GM12878 (cell line): ENCODE measurements at regions not wholly inside any gene's neighbourhood (a gene's known extent, or its start where the extent isn't known, plus 50 kb on each side); places are given as distances from the start of the nearest gene placed in this dataset.

Experiments
- ATAC-seq: fragments of 200-7000 bp; cut with Tn5 transposase; 3 replicates; pipeline ENCODE4 v1.9.1; 2020; ENCODE audit warnings: mild to moderate bottlenecking, moderate library complexity
- BruUV-seq: library from RNA; stranded (reverse); fragments of 400-500 nt; replicated peaks from 2 replicates; lab custom pipeline; 2021; lab: Mats Ljungman, UMichigan
- CTCF ChIA-PET: fragments of 300-600 bp; sonication (Branson Sonifier 250); formaldehyde crosslinking; extraction: SDS; loops from one replicate; lab custom pipeline; 2021; ENCODE audit warnings: inconsistent platforms; lab: Yijun Ruan, JAX
- POLR2A ChIA-PET: fragments of 350-600 bp; formaldehyde crosslinking; extraction: SDS; loops from one replicate; lab custom pipeline; 2021; ENCODE audit warnings: inconsistent platforms; lab: Charles Lee
- RAD21 ChIA-PET: fragments of 300-600 bp; sonication (Branson Sonifier 250); formaldehyde crosslinking; loops from one replicate; lab custom pipeline; 2023; ENCODE audit warnings: antibody characterized with exemption; ENCODE audit not compliant: unreplicated experiment; lab: Charles Lee
- SMC1A ChIA-PET: fragments of 300-600 bp; sonication (Branson Sonifier 250); formaldehyde crosslinking; loops from one replicate; lab custom pipeline; 2023; ENCODE audit not compliant: unreplicated experiment, uncharacterized antibody; lab: Charles Lee
- DNase-seq: peaks from one replicate; pipeline ENCODE4 v3.0.0-alpha.2; 2011; ENCODE audit warnings: low read depth, low spot score
- FAIRE-seq: peaks from 3 replicates; lab custom pipeline; 2011; peaks lifted over from hg19 to GRCh38; lab: Jason Lieb, UNC
- H2AFZ ChIP-seq: 2 replicates; pipeline ENCODE4 v1.6.0; 2011; ENCODE audit warnings: low read depth, low read length, control low read depth; ENCODE audit not compliant: control insufficient read depth
- H3K27ac ChIP-seq: 2 replicates; pipeline ENCODE4 v1.5.1; 2011; ENCODE audit warnings: control low read depth; ENCODE audit not compliant: control insufficient read depth, insufficient read depth
- H3K27me3 ChIP-seq, 2 experiments: replicated peaks in 1 of 2; 2 replicates each; pipeline versions ENCODE4 v1.6.0 to v1.6.1; 2011; ENCODE audit warnings: low read length in 1 of 2; ENCODE audit not compliant: control insufficient read depth in 2 of 2, insufficient read depth in 2 of 2
- H3K36me3 ChIP-seq, 2 experiments: 2 replicates each; pipeline ENCODE4 v1.5.1; 2011; ENCODE audit warnings: low read length in 1 of 2; ENCODE audit not compliant: control insufficient read depth in 2 of 2, insufficient read depth in 2 of 2
- H3K4me1 ChIP-seq: 2 replicates; pipeline ENCODE4 v1.6.1; 2011; ENCODE audit warnings: mild to moderate bottlenecking, low read length, moderate library complexity, mixed read lengths; ENCODE audit not compliant: control insufficient read depth, insufficient read depth
- H3K4me2 ChIP-seq: 2 replicates; pipeline ENCODE4 v1.6.0; 2011; ENCODE audit warnings: control low read depth; ENCODE audit not compliant: control insufficient read depth, insufficient read depth
- H3K4me3 ChIP-seq: fragments of 200-600 bp; sonication (generic); 2 replicates; pipeline ENCODE4 v1.5.1; 2016
- H3K79me2 ChIP-seq: 2 replicates; pipeline ENCODE4 v1.6.0; 2011; ENCODE audit warnings: low read length; ENCODE audit not compliant: control insufficient read depth, insufficient read depth
- H3K9ac ChIP-seq: 2 replicates; pipeline ENCODE4 v1.8.0; 2011; ENCODE audit warnings: low read length, control low read depth, mixed read lengths; ENCODE audit not compliant: control insufficient read depth, insufficient read depth
- H3K9me3 ChIP-seq: replicated peaks from 3 replicates; pipeline ENCODE4 v1.5.1; 2011; ENCODE audit warnings: mild to moderate bottlenecking, low read length; ENCODE audit not compliant: control insufficient read depth, insufficient read depth
- H4K20me1 ChIP-seq: 2 replicates; pipeline ENCODE4 v1.6.0; 2011; ENCODE audit not compliant: control insufficient read depth, insufficient read depth
- ASH2L ChIP-seq: fragments of 300-600, 200-600 bp; sonication (generic); IDR thresholded peaks from 2 replicates; pipeline ENCODE4 v1.6.1; 2017; ENCODE audit warnings: low read depth, mild to moderate bottlenecking, borderline replicate concordance
- ATF7 ChIP-seq: fragments of 450-650 bp; IDR thresholded peaks from 2 replicates; pipeline ENCODE4 v1.6.1; 2016; ENCODE audit warnings: low read depth, mild to moderate bottlenecking
- BACH1 ChIP-seq: fragments of 450-650 bp; IDR thresholded peaks from 2 replicates; pipeline ENCODE4 v1.6.1; 2017; ENCODE audit warnings: mild to moderate bottlenecking, borderline replicate concordance
- BCL11A ChIP-seq: IDR thresholded peaks from 2 replicates; pipeline ENCODE4 v1.6.1; 2011; ENCODE audit warnings: low read depth, low read length
- CBX3 ChIP-seq: fragments of 200-600 bp; sonication (generic); IDR thresholded peaks from 2 replicates; pipeline ENCODE4 v1.6.1; 2016; ENCODE audit warnings: low read depth, borderline replicate concordance
- CHD2 ChIP-seq: IDR thresholded peaks from 2 replicates; pipeline ENCODE4 v1.6.1; 2011; ENCODE audit warnings: low read depth, low read length, improper control_type of control experiment, borderline replicate concordance
- CREB1 ChIP-seq: IDR thresholded peaks from 2 replicates; pipeline ENCODE4 v1.6.1; 2012; ENCODE audit warnings: low read depth, mild to moderate bottlenecking, inconsistent platforms
- CREM ChIP-seq: IDR thresholded peaks from 2 replicates; pipeline ENCODE4 v1.6.1; 2014; ENCODE audit warnings: antibody characterized with exemption, low read depth
- HDAC2 ChIP-seq: fragments of 200-600 bp; sonication (generic); IDR thresholded peaks from 2 replicates; pipeline ENCODE4 v1.6.1; 2017
- IKZF1 ChIP-seq: fragments of 450-650 bp; conservative IDR thresholded peaks from 2 replicates; pipeline ENCODE4 v1.6.1; 2017; ENCODE audit warnings: antibody characterized with exemption, mild to moderate bottlenecking
- JUNB ChIP-seq: IDR thresholded peaks from 2 replicates; pipeline ENCODE4 v1.6.1; 2016; ENCODE audit warnings: antibody characterized with exemption, mild to moderate bottlenecking
- NFYA ChIP-seq: IDR thresholded peaks from 2 replicates; pipeline ENCODE4 v1.6.1; 2011; ENCODE audit warnings: low read depth, mild to moderate bottlenecking, low read length, improper control_type of control experiment, borderline replicate concordance
- NR2C1 ChIP-seq: fragments of 450-650 bp; IDR thresholded peaks from 2 replicates; pipeline ENCODE4 v1.6.1; 2017; ENCODE audit warnings: antibody characterized with exemption, mild to moderate bottlenecking, moderate library complexity
- NRF1 ChIP-seq: conservative IDR thresholded peaks from 2 replicates; pipeline ENCODE4 v1.6.1; 2011; ENCODE audit warnings: mild to moderate bottlenecking, low read depth, low read length, improper control_type of control experiment
- SMAD5 ChIP-seq: IDR thresholded peaks from 2 replicates; pipeline ENCODE4 v1.6.1; 2016; ENCODE audit warnings: antibody characterized with exemption, low read depth
- TBL1XR1 ChIP-seq: IDR thresholded peaks from 2 replicates; pipeline ENCODE4 v1.6.1; 2012; ENCODE audit warnings: low read depth, low read length, improper control_type of control experiment
- ZNF24 ChIP-seq: fragments of 450-650 bp; IDR thresholded peaks from 2 replicates; pipeline ENCODE4 v1.6.1; 2017; ENCODE audit warnings: antibody characterized with exemption, mild to moderate bottlenecking
- ZNF274 ChIP-seq: IDR thresholded peaks from one replicate; pipeline ENCODE4 v1.8.0; 2011; ENCODE audit not compliant: insufficient read length, insufficient read depth
- ZNF384 ChIP-seq: IDR thresholded peaks from 2 replicates; pipeline ENCODE4 v1.6.1; 2012; ENCODE audit warnings: low read depth, mild to moderate bottlenecking, low read length, improper control_type of control experiment, borderline replicate concordance
- in situ Hi-C: fragments of 300-500 bp; cut with MboI; formaldehyde crosslinking; loops from 9 replicates; pipeline ENCODE4 v1.14.3; 2018; ENCODE audit warnings: mixed read lengths
- intact Hi-C: fragments of 100-400 bp; cut with micrococcal nuclease; formaldehyde crosslinking; loops from one replicate; pipeline ENCODE4 v1.14.2; 2022; ENCODE audit not compliant: unreplicated experiment
- TF ChIP-seq, protein P1 (sequence below): fragments of 450-650 bp; IDR thresholded peaks from 2 replicates; pipeline ENCODE4 v1.6.1; 2016; ENCODE audit warnings: mild to moderate bottlenecking, moderate library complexity, borderline replicate concordance
- TF ChIP-seq, protein P2 (sequence below): IDR thresholded peaks from 2 replicates; pipeline ENCODE4 v1.6.1; 2011; ENCODE audit warnings: low read depth, low read length, improper control_type of control experiment, borderline replicate concordance

DNA sequence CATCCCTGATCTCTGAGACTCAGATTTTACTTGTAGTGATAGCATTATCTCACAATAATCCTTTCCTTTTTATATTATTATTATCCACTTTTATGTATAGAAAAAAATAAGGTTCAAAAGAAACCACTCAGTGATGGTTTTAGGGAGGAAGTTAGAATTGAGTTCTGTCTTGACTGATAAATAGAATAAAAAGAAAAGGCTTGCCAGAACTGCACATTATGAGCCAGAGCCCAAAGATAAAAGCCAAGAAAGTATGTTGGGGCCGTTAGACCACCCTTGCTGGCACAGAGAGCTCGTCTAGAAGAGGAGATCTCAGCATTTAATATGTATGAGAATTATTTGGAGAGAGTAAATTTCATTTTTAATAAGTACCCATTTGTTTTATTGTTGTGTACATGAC is 103.2 kb downstream of the TSPAN8 start (continued):
- TF ChIP-seq, protein P1, sequence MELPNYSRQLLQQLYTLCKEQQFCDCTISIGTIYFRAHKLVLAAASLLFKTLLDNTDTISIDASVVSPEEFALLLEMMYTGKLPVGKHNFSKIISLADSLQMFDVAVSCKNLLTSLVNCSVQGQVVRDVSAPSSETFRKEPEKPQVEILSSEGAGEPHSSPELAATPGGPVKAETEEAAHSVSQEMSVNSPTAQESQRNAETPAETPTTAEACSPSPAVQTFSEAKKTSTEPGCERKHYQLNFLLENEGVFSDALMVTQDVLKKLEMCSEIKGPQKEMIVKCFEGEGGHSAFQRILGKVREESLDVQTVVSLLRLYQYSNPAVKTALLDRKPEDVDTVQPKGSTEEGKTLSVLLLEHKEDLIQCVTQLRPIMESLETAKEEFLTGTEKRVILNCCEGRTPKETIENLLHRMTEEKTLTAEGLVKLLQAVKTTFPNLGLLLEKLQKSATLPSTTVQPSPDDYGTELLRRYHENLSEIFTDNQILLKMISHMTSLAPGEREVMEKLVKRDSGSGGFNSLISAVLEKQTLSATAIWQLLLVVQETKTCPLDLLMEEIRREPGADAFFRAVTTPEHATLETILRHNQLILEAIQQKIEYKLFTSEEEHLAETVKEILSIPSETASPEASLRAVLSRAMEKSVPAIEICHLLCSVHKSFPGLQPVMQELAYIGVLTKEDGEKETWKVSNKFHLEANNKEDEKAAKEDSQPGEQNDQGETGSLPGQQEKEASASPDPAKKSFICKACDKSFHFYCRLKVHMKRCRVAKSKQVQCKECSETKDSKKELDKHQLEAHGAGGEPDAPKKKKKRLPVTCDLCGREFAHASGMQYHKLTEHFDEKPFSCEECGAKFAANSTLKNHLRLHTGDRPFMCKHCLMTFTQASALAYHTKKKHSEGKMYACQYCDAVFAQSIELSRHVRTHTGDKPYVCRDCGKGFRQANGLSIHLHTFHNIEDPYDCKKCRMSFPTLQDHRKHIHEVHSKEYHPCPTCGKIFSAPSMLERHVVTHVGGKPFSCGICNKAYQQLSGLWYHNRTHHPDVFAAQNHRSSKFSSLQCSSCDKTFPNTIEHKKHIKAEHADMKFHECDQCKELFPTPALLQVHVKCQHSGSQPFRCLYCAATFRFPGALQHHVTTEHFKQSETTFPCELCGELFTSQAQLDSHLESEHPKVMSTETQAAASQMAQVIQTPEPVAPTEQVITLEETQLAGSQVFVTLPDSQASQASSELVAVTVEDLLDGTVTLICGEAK = no peak
- TF ChIP-seq NR2C1 = no peak
- TF ChIP-seq SMAD5 = no peak
- TF ChIP-seq, all 136 proteins: peak for 0

DNA sequence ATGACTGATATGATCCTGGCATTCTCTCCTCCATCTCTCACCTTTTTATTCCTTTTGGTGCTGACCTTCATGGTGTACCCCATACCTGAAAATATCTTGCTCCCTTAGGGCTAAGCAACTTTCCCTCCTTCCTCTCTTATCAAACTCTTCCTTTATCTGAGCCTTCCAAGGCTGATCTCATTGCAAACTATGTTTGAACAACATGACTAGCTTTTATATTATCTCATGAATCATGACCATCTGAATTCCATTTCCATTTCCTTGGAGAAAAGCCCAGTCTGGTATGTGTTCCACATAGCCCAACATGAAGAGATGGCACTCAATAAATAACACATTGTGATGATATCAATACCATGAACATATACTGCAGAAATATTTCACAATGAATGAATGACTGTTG is 111.6 kb downstream of the TSPAN8 start:
- RAD21 ChIA-PET = no interaction called here
- no peak overlapping the region for H2AFZ ChIP-seq
- TF ChIP-seq HDAC2 = no peak
- no peak for TF ChIP-seq CBX3
- TF ChIP-seq CHD2 = no peak
- no peak for TF ChIP-seq ZNF274
- TF ChIP-seq, protein P2, sequence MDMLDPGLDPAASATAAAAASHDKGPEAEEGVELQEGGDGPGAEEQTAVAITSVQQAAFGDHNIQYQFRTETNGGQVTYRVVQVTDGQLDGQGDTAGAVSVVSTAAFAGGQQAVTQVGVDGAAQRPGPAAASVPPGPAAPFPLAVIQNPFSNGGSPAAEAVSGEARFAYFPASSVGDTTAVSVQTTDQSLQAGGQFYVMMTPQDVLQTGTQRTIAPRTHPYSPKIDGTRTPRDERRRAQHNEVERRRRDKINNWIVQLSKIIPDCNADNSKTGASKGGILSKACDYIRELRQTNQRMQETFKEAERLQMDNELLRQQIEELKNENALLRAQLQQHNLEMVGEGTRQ = no peak
- no peak for TF ChIP-seq ZNF384
- TF ChIP-seq IKZF1 = no peak
- no peak for TF ChIP-seq NFYA
- no peak for TF ChIP-seq ZNF24
- no peak for TF ChIP-seq ASH2L
- TF ChIP-seq BACH1 = no peak
- no peak for TF ChIP-seq TBL1XR1
- no peak for TF ChIP-seq BCL11A
- no peak for TF ChIP-seq CREM
- no peak for TF ChIP-seq ATF7
- TF ChIP-seq JUNB = no peak
- no peak for TF ChIP-seq CREB1
- TF ChIP-seq NRF1 = no peak
- TF ChIP-seq, all 136 proteins: peak for 0
- no peaks in the 10 kb centered on the region for H3K27me3 ChIP-seq
- SMC1A ChIA-PET = no interaction called here
- H3K36me3 ChIP-seq = no peaks in the 10 kb centered on the region
- POLR2A ChIA-PET = no interaction called here
- intact Hi-C loops = no loop called here
- no TSS peak for BruUV-seq
- DNase-seq (no peak), FAIRE-seq (no peak), ATAC-seq (no peak)
- in situ Hi-C loops = no loop called here
- H3K4me2 ChIP-seq = no peak overlapping the region
- CTCF ChIA-PET = no interaction called here
- H3K79me2 ChIP-seq = no peaks in the 10 kb centered on the region
- no peaks in the 10 kb centered on the region for H4K20me1 ChIP-seq
- no peak overlapping the region for H3K27ac ChIP-seq
- no peak overlapping the region for H3K9ac ChIP-seq
- H3K4me3 ChIP-seq = no peak overlapping the region
- no peaks in the 10 kb centered on the region for H3K4me1 ChIP-seq
- no peaks in the 10 kb centered on the region for H3K9me3 ChIP-seq
